Calu3 (cell line): ENCODE measurements at regions not wholly inside any gene's neighbourhood (a gene's known extent, or its start where the extent isn't known, plus 50 kb on each side); places are given as distances from the start of the nearest gene placed in this dataset.

Experiments
- BruUV-seq: library from RNA; stranded (reverse); fragments of 400-500 nt; replicated peaks from 2 replicates; lab custom pipeline; 2021; lab: Mats Ljungman, UMichigan
- CTCF ChIA-PET: fragments of 300-600 bp; sonication (Branson Sonifier 250); formaldehyde crosslinking; loops from one replicate; lab custom pipeline; 2022; ENCODE audit warnings: antibody characterized with exemption; lab: Charles Lee
- DNase-seq: peaks from one replicate; pipeline ENCODE4 v3.0.0; 2022
- H3K27ac Mint-ChIP-seq: one replicate; pipeline ENCODE4 v1.8.0; 2022; ENCODE audit warnings: mixed read lengths; ENCODE audit not compliant: unreplicated experiment
- H3K27me3 Mint-ChIP-seq: one replicate; pipeline ENCODE4 v1.8.0; 2022; ENCODE audit warnings: mixed read lengths; ENCODE audit not compliant: unreplicated experiment
- H3K36me3 Mint-ChIP-seq: one replicate; pipeline ENCODE4 v1.8.0; 2022; ENCODE audit warnings: mild to moderate bottlenecking, moderate library complexity, mixed read lengths; ENCODE audit not compliant: insufficient read depth, unreplicated experiment
- H3K4me1 Mint-ChIP-seq: one replicate; pipeline ENCODE4 v1.8.0; 2022; ENCODE audit warnings: mild to moderate bottlenecking, low read depth, mixed read lengths; ENCODE audit not compliant: unreplicated experiment
- H3K4me3 Mint-ChIP-seq: one replicate; pipeline ENCODE4 v1.8.0; 2022; ENCODE audit warnings: mild to moderate bottlenecking, low read depth, moderate library complexity, mixed read lengths; ENCODE audit not compliant: unreplicated experiment
- H3K9me3 Mint-ChIP-seq: one replicate; pipeline ENCODE4 v1.8.0; 2022; ENCODE audit warnings: low read depth, mixed read lengths; ENCODE audit not compliant: unreplicated experiment
- intact Hi-C: fragments of 100-400 bp; cut with micrococcal nuclease; formaldehyde crosslinking; loops from one replicate; pipeline ENCODE4 v1.10.0; 2022; ENCODE audit not compliant: unreplicated experiment
- TF ChIP-seq, protein P1 (sequence below): fragments of 200-600 bp; IDR thresholded peaks from one replicate; pipeline ENCODE4 v1.8.0; 2022; ENCODE audit warnings: antibody characterized with exemption; ENCODE audit not compliant: unreplicated experiment

- TF ChIP-seq, protein P1, sequence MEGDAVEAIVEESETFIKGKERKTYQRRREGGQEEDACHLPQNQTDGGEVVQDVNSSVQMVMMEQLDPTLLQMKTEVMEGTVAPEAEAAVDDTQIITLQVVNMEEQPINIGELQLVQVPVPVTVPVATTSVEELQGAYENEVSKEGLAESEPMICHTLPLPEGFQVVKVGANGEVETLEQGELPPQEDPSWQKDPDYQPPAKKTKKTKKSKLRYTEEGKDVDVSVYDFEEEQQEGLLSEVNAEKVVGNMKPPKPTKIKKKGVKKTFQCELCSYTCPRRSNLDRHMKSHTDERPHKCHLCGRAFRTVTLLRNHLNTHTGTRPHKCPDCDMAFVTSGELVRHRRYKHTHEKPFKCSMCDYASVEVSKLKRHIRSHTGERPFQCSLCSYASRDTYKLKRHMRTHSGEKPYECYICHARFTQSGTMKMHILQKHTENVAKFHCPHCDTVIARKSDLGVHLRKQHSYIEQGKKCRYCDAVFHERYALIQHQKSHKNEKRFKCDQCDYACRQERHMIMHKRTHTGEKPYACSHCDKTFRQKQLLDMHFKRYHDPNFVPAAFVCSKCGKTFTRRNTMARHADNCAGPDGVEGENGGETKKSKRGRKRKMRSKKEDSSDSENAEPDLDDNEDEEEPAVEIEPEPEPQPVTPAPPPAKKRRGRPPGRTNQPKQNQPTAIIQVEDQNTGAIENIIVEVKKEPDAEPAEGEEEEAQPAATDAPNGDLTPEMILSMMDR = no peak
- Mint-ChIP-seq H3K4me3 (no peak overlapping the region), H3K4me1 (no peaks in the 10 kb centered on the region), H3K9me3 (peaks cover 3% of the 10 kb centered on the region), H3K36me3 (no peaks in the 10 kb centered on the region), H3K27me3 (peaks cover 68% of the 10 kb centered on the region), H3K27ac (no peak overlapping the region)
- DNase-seq = no peak
- intact Hi-C loops = no loop called here
- CTCF ChIA-PET = no interaction called here
- no TSS peak for BruUV-seq
Observed at GRCh38 chr19:29326849-29327840, 114.2 kb upstream of the UQCRFS1 start.

DNA sequence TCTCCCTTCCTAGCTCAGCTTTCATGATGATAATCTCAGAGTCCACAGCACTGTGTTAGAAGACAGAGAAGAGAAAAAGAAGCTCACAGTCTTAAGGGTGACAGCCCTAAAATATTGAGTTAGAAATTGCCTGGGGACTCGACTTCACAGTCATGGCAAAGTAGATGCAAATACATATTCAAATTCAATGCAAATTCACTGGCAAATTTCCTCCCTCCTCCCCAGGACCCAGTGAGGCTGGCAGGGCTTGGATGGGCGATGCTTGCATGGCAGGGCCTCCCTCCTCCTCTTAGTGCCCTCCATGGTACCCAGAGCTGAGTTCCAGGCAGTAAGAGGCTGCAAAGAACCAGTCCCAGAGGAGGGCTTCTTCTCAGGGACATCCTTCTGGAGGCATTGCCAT, 115.6 kb upstream of the UQCRFS1 start:
- TF ChIP-seq, protein P1 = no peak
- H3K27ac Mint-ChIP-seq = no peak overlapping the region
- no peaks in the 10 kb centered on the region for H3K4me1 Mint-ChIP-seq
- peaks cover 53% of the 10 kb centered on the region for H3K27me3 Mint-ChIP-seq
- peaks cover 3% of the 10 kb centered on the region for H3K9me3 Mint-ChIP-seq
- no TSS peak for BruUV-seq
- no peaks in the 10 kb centered on the region for H3K36me3 Mint-ChIP-seq
- CTCF ChIA-PET = no interaction called here
- no peak overlapping the region for H3K4me3 Mint-ChIP-seq
- DNase-seq = no peak
- intact Hi-C loops = no loop called here

DNA sequence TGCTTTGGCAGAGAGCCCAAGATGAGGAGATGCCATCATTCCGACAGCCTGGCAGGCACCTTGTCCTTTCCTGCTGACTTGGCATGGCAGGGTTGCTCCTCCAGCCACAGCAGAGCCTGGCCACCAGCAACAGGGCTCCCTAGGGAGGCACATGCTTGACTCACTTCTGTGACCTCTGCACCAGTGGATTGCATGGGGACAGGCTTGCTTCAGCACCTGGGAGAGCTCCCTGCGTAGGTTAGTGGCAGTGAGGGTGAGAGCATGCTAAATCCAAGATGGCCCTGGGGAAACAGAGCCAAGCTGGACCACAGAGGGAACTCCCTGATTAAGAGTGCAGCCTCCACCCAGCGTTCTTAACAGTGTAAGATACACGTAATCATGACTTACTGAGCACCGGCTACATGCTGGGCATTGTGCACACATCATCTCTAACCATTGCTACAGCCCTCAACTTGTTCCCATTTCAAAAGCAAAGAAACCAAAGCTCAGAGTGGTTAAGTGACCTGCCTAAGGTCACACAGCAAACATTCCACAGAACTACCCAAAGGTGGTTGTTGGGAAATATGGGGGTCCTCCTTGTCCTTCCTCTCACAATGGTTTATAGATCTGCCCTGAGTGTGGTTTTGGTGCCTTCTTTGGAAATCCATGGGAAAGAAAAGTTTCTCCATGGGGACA, 116.6 kb upstream of the UQCRFS1 start:
- CTCF ChIA-PET = no interaction called here
- intact Hi-C loops = no loop called here

DNA sequence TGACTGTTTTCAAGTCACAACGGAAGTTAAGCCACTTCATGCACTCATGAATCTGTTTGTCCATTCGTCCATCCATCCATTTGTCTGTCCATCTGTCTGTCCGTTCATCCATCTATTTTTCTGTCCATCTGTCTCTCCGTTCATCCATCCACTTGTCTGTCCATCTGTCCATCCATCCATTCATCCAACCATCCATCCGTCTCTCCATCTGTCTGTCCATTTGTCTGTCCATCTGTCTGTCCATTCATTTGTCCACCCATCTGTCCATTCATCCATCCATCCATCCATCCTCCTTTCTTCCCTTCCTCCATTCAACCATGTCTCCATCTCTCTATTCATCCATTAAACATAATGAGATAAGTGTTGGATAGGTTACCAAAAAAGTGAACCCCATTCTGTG, 123.5 kb upstream of the UQCRFS1 start:
- peaks cover 5% of the 10 kb centered on the region for H3K9me3 Mint-ChIP-seq
- H3K27ac Mint-ChIP-seq = no peak overlapping the region
- H3K27me3 Mint-ChIP-seq = no peaks in the 10 kb centered on the region
- BruUV-seq = no TSS peak
- H3K4me3 Mint-ChIP-seq = no peak overlapping the region
- no peaks in the 10 kb centered on the region for H3K36me3 Mint-ChIP-seq
- TF ChIP-seq, protein P1 = no peak
- intact Hi-C loops = no loop called here
- no peaks in the 10 kb centered on the region for H3K4me1 Mint-ChIP-seq
- no peak for DNase-seq
- CTCF ChIA-PET = no interaction called here

More for the DNA sequence above, 116.6 kb upstream of the UQCRFS1 start:
- no peak overlapping the region for H3K27ac Mint-ChIP-seq
- TF ChIP-seq, protein P1 = no peak
- no peak for DNase-seq
- no peaks in the 10 kb centered on the region for H3K4me1 Mint-ChIP-seq
- peaks cover 3% of the 10 kb centered on the region for H3K9me3 Mint-ChIP-seq
- BruUV-seq = no TSS peak
- H3K36me3 Mint-ChIP-seq = no peaks in the 10 kb centered on the region
- peaks cover 43% of the 10 kb centered on the region for H3K27me3 Mint-ChIP-seq
- H3K4me3 Mint-ChIP-seq = no peak overlapping the region
